ENCODE measurements at regions not wholly inside any gene's neighbourhood (a gene's known extent, or its start where the extent isn't known, plus 50 kb on each side); places are given as distances from the start of the nearest gene placed in this dataset.

- TF ChIP-seq, protein P1, sequence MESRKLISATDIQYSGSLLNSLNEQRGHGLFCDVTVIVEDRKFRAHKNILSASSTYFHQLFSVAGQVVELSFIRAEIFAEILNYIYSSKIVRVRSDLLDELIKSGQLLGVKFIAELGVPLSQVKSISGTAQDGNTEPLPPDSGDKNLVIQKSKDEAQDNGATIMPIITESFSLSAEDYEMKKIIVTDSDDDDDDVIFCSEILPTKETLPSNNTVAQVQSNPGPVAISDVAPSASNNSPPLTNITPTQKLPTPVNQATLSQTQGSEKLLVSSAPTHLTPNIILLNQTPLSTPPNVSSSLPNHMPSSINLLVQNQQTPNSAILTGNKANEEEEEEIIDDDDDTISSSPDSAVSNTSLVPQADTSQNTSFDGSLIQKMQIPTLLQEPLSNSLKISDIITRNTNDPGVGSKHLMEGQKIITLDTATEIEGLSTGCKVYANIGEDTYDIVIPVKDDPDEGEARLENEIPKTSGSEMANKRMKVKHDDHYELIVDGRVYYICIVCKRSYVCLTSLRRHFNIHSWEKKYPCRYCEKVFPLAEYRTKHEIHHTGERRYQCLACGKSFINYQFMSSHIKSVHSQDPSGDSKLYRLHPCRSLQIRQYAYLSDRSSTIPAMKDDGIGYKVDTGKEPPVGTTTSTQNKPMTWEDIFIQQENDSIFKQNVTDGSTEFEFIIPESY (IDR thresholded peaks at IDR 0.05; ENCODE audit: extremely low read depth, insufficient replicate concordance, low read length), result no peak
- no peak for TF ChIP-seq ZNF274 (IDR thresholded peaks at IDR 0.05; ENCODE audit: low read depth, low read length)
These were observed 75.4 kb upstream of the HDAC9 start (continued) for GRCh38 chr7:18420108-18420507.

- Histone ChIP-seq H3K9ac (ENCODE audit: low read length) (no peak overlapping the region), H3K27ac (ENCODE audit: low read depth, low read length) (no peak overlapping the region), H3K4me3 (replicated peaks in 1 of 2; ENCODE audit: low read depth in 1 of 2, low read length in 2 of 2) (no peak overlapping the region), H3K27me3 (ENCODE audit: insufficient read depth, low read length) (no peaks in the 10 kb centered on the region), H2AFZ (ENCODE audit: low read depth, low read length, poor library complexity, severe bottlenecking) (no peak overlapping the region), H3K79me2 (ENCODE audit: insufficient read depth, low read length) (no peaks in the 10 kb centered on the region), H3K36me3 (ENCODE audit: control insufficient read depth in 1 of 2, insufficient read depth in 2 of 2, low read length in 2 of 2) (no peaks in the 10 kb centered on the region), H3K4me2 (ENCODE audit: low read length) (no peak overlapping the region), H3K4me1 (ENCODE audit: control insufficient read depth in 1 of 2, insufficient read depth in 2 of 2, low read length in 2 of 2) (no peaks in the 10 kb centered on the region), H3K9me2 (ENCODE audit: insufficient read depth) (no peaks in the 10 kb centered on the region), H4K20me1 (ENCODE audit: insufficient read depth) (no peaks in the 10 kb centered on the region), H3K9me3 (ENCODE audit: control insufficient read depth in 1 of 2, insufficient read depth in 1 of 2, low read depth in 1 of 2, low read length in 2 of 2) (no peaks in the 10 kb centered on the region)
- BruUV-seq (replicated peaks), result no TSS peak
- POLR2A ChIA-PET, result no interaction called here
- no peak for ATAC-seq
- CTCF ChIA-PET, result no interaction called here
- intact Hi-C loops (cut with micrococcal nuclease), result no loop called here
- TF ChIP-seq MAX (IDR thresholded peaks at IDR 0.05) (no peak), CBX3 (IDR thresholded peaks at IDR 0.05; ENCODE audit: low read depth) (no peak), SIN3A (IDR thresholded peaks at IDR 0.05; ENCODE audit: low read depth) (no peak), CEBPB (IDR thresholded peaks at IDR 0.05; ENCODE audit: low read depth) (no peak), JUND (IDR thresholded peaks at IDR 0.05) (no peak), EGR1 (IDR thresholded peaks at IDR 0.05; ENCODE audit: low read depth) (no peak), ELF1 (IDR thresholded peaks at IDR 0.05; ENCODE audit: borderline replicate concordance, low read depth) (no peak), EZH2 (IDR thresholded peaks at IDR 0.05) (no peak), POLR2A (IDR thresholded peaks at IDR 0.05; ENCODE audit: borderline replicate concordance, extremely low read depth, insufficient read depth, insufficient read length) (no peak), FOSL1 (IDR thresholded peaks at IDR 0.05; ENCODE audit: low read depth) (no peak), CTCF (IDR thresholded peaks at IDR 0.05 in 2 of 3, conservative IDR thresholded peaks at IDR 0.05 in 1 of 3; ENCODE audit: borderline replicate concordance in 1 of 3, insufficient read depth in 1 of 3, low read depth in 2 of 3, low read length in 2 of 3) (no peak)
- DNase-seq (ENCODE audit: low read depth, low spot score), result no peak
- RAD21 ChIA-PET (ENCODE audit: low non-redundant PET in 1 of 2, low total read pairs in 2 of 2, uncharacterized antibody in 2 of 2, unreplicated experiment in 2 of 2), result no interaction called here
These were observed 74.8 kb upstream of the HDAC9 start for GRCh38 chr7:18420748-18421147.
